ENCODE measurements at regions not wholly inside any gene's neighbourhood (a gene's known extent, or its start where the extent isn't known, plus 50 kb on each side); places are given as distances from the start of the nearest gene placed in this dataset.
"Not testable (repeated sequence)": the region's sequence is repeated elsewhere in the genome, so short reads cannot be mapped to it uniquely, and the experiment has no call there.

DNA sequence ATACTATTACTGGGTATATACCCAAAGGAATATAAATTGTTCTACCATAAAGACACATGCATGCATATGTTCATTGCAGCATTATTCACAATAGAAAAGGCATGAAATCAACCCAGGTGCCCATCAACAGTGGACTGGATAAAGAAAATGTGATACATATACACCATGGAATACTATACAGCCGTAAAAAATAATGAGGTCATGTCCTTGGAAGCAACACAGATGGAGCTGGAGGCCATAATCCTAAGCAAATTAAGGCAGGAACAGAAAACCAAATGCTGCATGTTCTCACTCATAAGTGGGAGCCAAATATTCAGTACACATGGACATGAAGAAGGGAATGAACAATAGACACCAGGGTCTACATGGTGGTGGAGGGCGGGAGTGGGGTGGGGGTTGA lies 241.9 kb upstream of the NFIA start:
- TF ChIP-seq, protein P1, sequence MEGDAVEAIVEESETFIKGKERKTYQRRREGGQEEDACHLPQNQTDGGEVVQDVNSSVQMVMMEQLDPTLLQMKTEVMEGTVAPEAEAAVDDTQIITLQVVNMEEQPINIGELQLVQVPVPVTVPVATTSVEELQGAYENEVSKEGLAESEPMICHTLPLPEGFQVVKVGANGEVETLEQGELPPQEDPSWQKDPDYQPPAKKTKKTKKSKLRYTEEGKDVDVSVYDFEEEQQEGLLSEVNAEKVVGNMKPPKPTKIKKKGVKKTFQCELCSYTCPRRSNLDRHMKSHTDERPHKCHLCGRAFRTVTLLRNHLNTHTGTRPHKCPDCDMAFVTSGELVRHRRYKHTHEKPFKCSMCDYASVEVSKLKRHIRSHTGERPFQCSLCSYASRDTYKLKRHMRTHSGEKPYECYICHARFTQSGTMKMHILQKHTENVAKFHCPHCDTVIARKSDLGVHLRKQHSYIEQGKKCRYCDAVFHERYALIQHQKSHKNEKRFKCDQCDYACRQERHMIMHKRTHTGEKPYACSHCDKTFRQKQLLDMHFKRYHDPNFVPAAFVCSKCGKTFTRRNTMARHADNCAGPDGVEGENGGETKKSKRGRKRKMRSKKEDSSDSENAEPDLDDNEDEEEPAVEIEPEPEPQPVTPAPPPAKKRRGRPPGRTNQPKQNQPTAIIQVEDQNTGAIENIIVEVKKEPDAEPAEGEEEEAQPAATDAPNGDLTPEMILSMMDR (IDR thresholded peaks at IDR 0.05; ENCODE audit: low read depth, low read length, missing input control): not testable (repeated sequence)
- TF ChIP-seq, protein P2, sequence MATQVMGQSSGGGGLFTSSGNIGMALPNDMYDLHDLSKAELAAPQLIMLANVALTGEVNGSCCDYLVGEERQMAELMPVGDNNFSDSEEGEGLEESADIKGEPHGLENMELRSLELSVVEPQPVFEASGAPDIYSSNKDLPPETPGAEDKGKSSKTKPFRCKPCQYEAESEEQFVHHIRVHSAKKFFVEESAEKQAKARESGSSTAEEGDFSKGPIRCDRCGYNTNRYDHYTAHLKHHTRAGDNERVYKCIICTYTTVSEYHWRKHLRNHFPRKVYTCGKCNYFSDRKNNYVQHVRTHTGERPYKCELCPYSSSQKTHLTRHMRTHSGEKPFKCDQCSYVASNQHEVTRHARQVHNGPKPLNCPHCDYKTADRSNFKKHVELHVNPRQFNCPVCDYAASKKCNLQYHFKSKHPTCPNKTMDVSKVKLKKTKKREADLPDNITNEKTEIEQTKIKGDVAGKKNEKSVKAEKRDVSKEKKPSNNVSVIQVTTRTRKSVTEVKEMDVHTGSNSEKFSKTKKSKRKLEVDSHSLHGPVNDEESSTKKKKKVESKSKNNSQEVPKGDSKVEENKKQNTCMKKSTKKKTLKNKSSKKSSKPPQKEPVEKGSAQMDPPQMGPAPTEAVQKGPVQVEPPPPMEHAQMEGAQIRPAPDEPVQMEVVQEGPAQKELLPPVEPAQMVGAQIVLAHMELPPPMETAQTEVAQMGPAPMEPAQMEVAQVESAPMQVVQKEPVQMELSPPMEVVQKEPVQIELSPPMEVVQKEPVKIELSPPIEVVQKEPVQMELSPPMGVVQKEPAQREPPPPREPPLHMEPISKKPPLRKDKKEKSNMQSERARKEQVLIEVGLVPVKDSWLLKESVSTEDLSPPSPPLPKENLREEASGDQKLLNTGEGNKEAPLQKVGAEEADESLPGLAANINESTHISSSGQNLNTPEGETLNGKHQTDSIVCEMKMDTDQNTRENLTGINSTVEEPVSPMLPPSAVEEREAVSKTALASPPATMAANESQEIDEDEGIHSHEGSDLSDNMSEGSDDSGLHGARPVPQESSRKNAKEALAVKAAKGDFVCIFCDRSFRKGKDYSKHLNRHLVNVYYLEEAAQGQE (IDR thresholded peaks at IDR 0.05): not testable (repeated sequence)
- not testable (repeated sequence) for TF ChIP-seq FOXA1 (IDR thresholded peaks at IDR 0.05); JUND (IDR thresholded peaks at IDR 0.05); YY1 (IDR thresholded peaks at IDR 0.05); RAD21 (IDR thresholded peaks at IDR 0.05); SP1 (IDR thresholded peaks at IDR 0.05); TAF1 (conservative IDR thresholded peaks at IDR 0.05); GABPA (IDR thresholded peaks at IDR 0.05 in 1 of 2, conservative IDR thresholded peaks at IDR 0.05 in 1 of 2)
- TF ChIP-seq, protein P3, sequence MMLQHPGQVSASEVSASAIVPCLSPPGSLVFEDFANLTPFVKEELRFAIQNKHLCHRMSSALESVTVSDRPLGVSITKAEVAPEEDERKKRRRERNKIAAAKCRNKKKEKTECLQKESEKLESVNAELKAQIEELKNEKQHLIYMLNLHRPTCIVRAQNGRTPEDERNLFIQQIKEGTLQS (IDR thresholded peaks at IDR 0.05): not testable (repeated sequence)
